ENCODE measurements at regions not wholly inside any gene's neighbourhood (a gene's known extent, or its start where the extent isn't known, plus 50 kb on each side); places are given as distances from the start of the nearest gene placed in this dataset.

GRCh38 chr13:89701913-89702312 lies 1645.6 kb upstream of the MIR17HG start:
- DNase-seq (ENCODE audit: low read depth, low spot score): no peak

GRCh38 chr13:89704040-89704439 lies 1643.4 kb upstream of the MIR17HG start:
- DNase-seq (ENCODE audit: low read depth, low spot score): no peak

GRCh38 chr13:89708013-89708412 lies 1639.5 kb upstream of the MIR17HG start:
- no peak for DNase-seq (ENCODE audit: low read depth, low spot score)

GRCh38 chr13:89721216-89721615 lies 1626.3 kb upstream of the MIR17HG start:
- no peak for DNase-seq (ENCODE audit: low read depth, low spot score)

- DNase-seq (ENCODE audit: low read depth, low spot score): no peak
Measured at GRCh38 chr13:89726690-89727435, 1620.6 kb upstream of the MIR17HG start.

- DNase-seq (ENCODE audit: low read depth, low spot score): no peak
Measured at GRCh38 chr13:89733829-89734228, 1613.7 kb upstream of the MIR17HG start.

GRCh38 chr13:89737051-89737450 lies 1610.4 kb upstream of the MIR17HG start:
- DNase-seq (ENCODE audit: low read depth, low spot score): no peak

GRCh38 chr13:89738072-89738471 lies 1609.4 kb upstream of the MIR17HG start:
- no peak for DNase-seq (ENCODE audit: low read depth, low spot score)

- DNase-seq (ENCODE audit: low read depth, low spot score): no peak
Measured at GRCh38 chr13:89740994-89741685, 1606.3 kb upstream of the MIR17HG start.

GRCh38 chr13:89746554-89746953 lies 1600.9 kb upstream of the MIR17HG start:
- no peak for DNase-seq (ENCODE audit: low read depth, low spot score)

- no peak for DNase-seq (ENCODE audit: low read depth, low spot score)
Measured at GRCh38 chr13:89748716-89749115, 1598.8 kb upstream of the MIR17HG start.

- DNase-seq (ENCODE audit: low read depth, low spot score): no peak
Measured at GRCh38 chr13:89749888-89750287, 1597.6 kb upstream of the MIR17HG start.

- DNase-seq (ENCODE audit: low read depth, low spot score): no peak
Measured at GRCh38 chr13:89750371-89750770, 1597.1 kb upstream of the MIR17HG start.

GRCh38 chr13:89751432-89751930 lies 1596.0 kb upstream of the MIR17HG start:
- no peak for DNase-seq (ENCODE audit: low read depth, low spot score)

GRCh38 chr13:89752394-89752793 lies 1595.1 kb upstream of the MIR17HG start:
- DNase-seq (ENCODE audit: low read depth, low spot score): no peak

GRCh38 chr13:89755729-89756492 lies 1591.6 kb upstream of the MIR17HG start:
- DNase-seq (ENCODE audit: low read depth, low spot score): no peak

GRCh38 chr13:89763005-89763404 lies 1584.5 kb upstream of the MIR17HG start:
- DNase-seq (ENCODE audit: low read depth, low spot score): no peak

- DNase-seq (ENCODE audit: low read depth, low spot score): no peak
Measured at GRCh38 chr13:89783221-89783755, 1564.2 kb upstream of the MIR17HG start.

GRCh38 chr13:89784161-89784809 lies 1563.2 kb upstream of the MIR17HG start:
- DNase-seq (ENCODE audit: low read depth, low spot score): no peak

GRCh38 chr13:89786531-89786930 lies 1561.0 kb upstream of the MIR17HG start:
- no peak for DNase-seq (ENCODE audit: low read depth, low spot score)

- DNase-seq (ENCODE audit: low read depth, low spot score): no peak
Measured at GRCh38 chr13:89790696-89791095, 1556.8 kb upstream of the MIR17HG start.

Data from activated naive CD8-positive, alpha-beta T cell treated with anti-CD3 and anti-CD28 coated beads, Interleukin-2, amount 50 U/mL, for 16 hours (primary cell).